NOMO-1 treated with dmso at 0.1 percent for 144 hours (cell line): ENCODE measurements at regions not wholly inside any gene's neighbourhood (a gene's known extent, or its start where the extent isn't known, plus 50 kb on each side); places are given as distances from the start of the nearest gene placed in this dataset.

Experiments used
- DNase-seq: peaks from one replicate; lab custom pipeline; 2025; ENCODE audit not compliant: unreplicated experiment; lab: John Stamatoyannopoulos, UW

GRCh38 chr2:21916934-21917522 is 793.3 kb downstream of the TDRD15 start:
- no peak for DNase-seq

DNA sequence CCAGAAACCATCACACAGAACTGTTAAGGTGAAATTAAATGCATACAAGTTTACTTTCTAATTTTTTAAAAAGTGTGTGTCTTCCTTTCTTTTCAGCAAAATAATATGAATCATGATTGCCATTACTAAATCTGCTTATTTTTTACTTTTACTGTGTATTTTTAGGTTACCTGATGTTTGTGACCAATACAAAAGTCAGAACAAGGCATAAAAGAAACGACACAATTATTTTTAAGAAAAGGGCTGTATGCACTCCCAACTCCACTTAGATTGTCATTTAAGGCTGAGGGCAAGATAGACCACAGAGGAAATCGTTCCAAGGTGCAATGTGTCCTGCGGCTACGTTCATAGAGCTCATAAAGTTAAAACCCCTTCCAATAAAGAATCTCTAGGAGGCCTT is 797.0 kb downstream of the TDRD15 start:
- no peak for DNase-seq

- peak; percentile 17 for DNase-seq
Observed at GRCh38 chr2:21924640-21925285, 801.0 kb downstream of the TDRD15 start.

DNA sequence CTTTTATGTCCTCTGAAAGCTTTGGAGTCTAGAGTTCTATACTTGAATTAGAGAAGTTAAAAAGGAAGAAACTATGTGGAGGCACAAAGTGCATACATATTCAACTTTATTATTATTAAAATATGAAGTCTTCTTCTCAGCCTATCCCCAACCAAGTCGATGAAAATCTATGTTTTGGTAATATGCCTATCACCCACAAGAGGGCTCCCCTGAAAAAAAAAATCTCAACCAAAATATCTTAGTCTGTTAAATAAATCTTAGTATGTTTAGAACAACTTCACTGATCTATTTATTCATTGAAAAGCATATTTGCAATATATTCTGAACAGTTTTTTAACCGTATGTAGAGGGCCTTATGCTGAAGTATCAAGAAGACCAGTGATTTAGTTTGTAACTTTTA is 804.5 kb downstream of the TDRD15 start:
- DNase-seq, result no peak

DNA sequence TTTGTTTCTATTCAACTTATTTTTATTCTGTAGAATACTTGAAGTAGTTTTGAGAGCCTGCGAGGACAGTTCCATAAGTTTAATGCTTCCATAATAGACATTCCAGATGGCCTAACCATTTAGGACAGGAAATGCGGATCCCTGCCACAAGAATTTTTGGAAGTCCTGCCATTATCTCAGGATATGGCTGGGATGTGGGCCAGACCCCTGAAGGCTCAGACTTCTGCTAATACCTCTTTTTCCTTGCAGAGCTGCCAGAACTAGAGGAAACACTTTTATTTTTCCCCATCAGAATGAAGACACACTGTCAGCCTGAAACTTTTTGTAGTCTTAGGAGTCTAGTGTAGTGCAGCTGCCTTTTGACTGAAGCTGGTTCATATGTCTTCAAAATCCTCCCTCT is 806.5 kb downstream of the TDRD15 start:
- no peak for DNase-seq

DNA sequence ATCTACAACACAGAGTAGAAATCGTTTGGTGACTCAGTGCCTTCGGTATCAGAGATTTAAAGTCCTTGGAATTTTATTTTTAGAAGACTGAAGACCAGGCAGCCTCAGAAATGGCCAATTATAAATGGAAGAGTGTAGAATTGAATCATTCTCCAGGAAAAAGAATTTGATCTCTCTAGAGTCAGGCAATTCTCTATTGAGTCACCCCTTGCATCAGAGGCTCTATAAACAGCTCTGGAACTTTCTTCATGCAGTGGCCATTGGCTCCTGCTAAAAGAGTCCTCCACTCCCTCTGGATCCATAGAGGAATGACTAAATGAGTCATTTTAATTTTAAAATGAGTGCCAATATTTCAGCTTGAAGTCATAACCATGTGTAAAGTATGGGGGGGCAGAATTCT is 816.2 kb downstream of the TDRD15 start:
- DNase-seq, result no peak

DNA sequence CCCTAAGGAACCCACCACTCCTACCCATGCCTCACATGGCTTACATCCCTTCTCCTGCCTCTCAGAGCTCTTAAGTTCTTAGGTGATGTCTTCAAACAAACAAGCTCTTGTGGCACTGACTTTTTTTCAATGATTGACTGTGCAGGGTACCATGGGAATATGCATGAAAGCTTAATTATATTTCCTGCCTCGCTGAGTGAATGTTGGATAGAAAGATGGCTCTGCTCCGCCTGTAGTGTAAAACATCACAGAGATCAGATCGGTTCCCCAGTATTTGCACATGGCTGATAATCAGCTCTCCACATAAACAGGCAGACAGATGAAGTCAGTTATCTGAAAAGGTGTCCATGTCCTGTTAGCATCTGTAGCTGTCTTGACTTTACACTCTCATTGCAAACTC is 820.8 kb downstream of the TDRD15 start:
- DNase-seq, result no peak

DNA sequence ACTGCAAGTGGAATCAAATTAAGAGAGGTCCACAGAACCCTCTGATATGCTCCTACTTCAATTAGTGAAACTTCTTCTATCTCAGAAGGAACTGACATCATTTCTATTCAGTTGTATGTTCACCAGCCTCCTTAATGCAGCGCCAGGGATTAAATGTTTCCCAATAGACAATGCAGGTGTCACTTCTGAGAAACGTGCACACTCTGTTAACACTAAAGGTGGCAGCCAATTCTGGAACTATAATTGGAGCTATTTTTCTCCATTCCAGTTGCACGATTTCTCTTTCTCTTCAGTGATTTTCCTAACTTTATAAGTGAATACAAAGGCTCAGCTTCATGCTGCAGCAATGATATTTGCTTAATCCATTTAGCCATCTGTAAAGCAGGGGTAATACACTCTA is 821.9 kb downstream of the TDRD15 start:
- no peak for DNase-seq

GRCh38 chr2:21947046-21947445 is 823.3 kb downstream of the TDRD15 start:
- DNase-seq, result no peak

- DNase-seq, result no peak
Observed at GRCh38 chr2:21966139-21966538, 842.4 kb downstream of the TDRD15 start.

DNA sequence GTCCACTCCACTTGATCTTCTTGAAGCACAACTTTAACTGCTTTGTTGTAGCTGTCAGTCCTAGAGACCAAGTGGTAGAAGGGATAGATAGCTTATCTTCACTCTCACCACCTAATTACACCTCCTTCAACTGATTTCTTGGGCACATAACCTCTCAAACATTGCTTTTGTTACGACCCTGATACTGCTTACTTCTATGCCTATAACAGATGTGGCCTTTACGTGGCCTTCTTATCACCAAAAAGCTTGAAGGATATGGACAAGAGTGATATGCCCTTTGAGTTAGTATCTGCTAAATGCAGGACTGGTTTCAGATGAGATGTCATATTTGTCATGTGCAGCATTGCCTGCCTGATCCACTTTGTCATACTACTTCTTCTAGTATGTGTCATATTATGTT is 847.2 kb downstream of the TDRD15 start:
- DNase-seq, result no peak

DNA sequence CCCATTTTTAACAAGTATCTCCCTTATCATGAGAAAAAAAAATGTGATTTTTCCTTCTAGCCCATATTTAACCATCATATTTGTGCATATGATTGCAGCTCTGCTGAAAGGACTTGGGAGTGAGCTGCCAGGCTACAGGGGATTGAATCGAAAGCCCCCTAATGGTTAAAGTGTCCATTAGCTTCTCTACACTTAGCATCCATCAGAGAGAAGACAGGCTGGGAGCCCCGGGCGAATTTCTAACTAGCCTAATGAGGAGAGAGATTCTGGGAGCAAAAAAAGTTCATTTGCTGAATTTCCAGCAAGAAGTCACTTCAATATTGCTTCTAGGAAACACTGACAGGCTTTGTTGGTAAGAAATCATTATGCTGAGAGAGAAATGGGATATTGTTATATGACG is 848.8 kb downstream of the TDRD15 start:
- no peak for DNase-seq

DNA sequence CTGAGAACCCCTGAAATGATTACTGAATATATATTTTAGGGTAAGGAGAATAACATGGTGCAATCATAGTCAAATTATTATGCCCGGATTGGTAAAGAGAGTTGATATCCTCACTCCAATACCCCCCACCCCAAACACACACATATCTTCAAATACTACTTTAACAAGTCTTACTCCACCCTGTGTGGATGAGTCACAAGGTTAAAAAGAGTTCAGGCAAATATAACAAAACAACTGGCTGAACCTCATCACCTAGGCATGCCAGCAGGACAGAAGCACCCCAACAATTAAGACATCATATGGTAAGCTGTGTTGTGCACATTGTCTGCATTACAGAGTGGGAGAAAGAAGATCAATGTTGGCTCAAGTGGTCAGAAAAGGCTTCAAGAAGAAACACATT is 857.4 kb downstream of the TDRD15 start:
- no peak for DNase-seq

DNA sequence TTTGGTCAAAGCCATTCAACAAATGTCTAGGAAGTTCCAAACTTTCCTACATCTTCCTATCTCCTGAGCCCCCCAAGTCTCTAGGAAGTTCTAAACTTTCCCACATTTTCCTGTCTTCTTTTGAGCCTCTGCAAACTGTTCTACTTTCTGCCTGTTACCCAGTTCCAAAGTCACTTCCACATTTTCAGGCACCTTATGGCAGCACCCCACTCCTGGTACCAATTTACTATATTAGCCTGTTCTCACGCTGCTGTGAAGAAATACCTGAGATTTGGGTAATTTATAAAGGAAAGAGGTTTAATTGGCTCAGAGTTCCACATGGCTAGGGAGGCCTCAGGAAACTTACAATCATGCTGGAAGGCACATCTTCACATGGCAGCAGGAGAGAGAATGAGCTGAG is 869.2 kb downstream of the TDRD15 start:
- DNase-seq, result no peak

- DNase-seq, result no peak
Observed at GRCh38 chr2:21996339-21996738, 872.6 kb downstream of the TDRD15 start.

GRCh38 chr2:21999522-21999921 is 875.8 kb downstream of the TDRD15 start:
- DNase-seq, result no peak

- DNase-seq, result no peak
Observed at GRCh38 chr2:22002066-22002465, 878.3 kb downstream of the TDRD15 start.

- no peak for DNase-seq
Observed at GRCh38 chr2:22003270-22003669, 879.5 kb downstream of the TDRD15 start.

DNA sequence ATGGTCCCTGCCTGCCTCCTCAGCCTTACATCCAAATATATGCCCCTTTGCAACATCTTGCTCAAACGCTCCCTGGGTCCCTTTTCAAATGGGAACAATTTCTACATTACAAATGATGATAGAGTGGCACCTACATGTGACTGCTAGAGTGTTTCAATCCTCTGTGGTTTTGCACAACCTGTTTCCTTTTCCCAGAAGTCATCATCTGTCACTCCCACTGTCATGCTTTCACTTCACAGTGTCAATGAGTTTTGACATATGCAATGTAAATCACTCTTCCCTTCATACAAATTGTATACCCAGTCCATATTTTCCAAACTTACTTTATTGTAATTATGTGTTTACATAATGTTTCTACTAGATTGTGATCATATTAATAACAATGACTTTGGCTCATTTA is 887.3 kb downstream of the TDRD15 start:
- no peak for DNase-seq

- DNase-seq, result no peak
Observed at GRCh38 chr2:22020091-22020742, 896.4 kb downstream of the TDRD15 start.

- DNase-seq, result no peak
Observed at GRCh38 chr2:22027345-22028005, 903.7 kb downstream of the TDRD15 start.

GRCh38 chr2:22035361-22035830 is 911.6 kb downstream of the TDRD15 start:
- DNase-seq, result no peak
